Ishikawa (cell line): ENCODE measurements at regions not wholly inside any gene's neighbourhood (a gene's known extent, or its start where the extent isn't known, plus 50 kb on each side); places are given as distances from the start of the nearest gene placed in this dataset.

Experiments
- CEBPB ChIP-seq: IDR thresholded peaks from 2 replicates; pipeline ENCODE4 v1.6.1; 2012
- CREB1 ChIP-seq: IDR thresholded peaks from 2 replicates; pipeline ENCODE4 v1.6.1; 2012; ENCODE audit warnings: low read depth
- EGR1 ChIP-seq: IDR thresholded peaks from 2 replicates; pipeline ENCODE4 v1.6.1; 2012
- EP300 ChIP-seq: IDR thresholded peaks from 2 replicates; pipeline ENCODE4 v1.6.1; 2012; ENCODE audit warnings: borderline replicate concordance
- FOXM1 ChIP-seq: IDR thresholded peaks from 2 replicates; pipeline ENCODE4 v1.6.1; 2012; ENCODE audit warnings: low read depth, borderline replicate concordance
- MAX ChIP-seq: IDR thresholded peaks from 2 replicates; pipeline ENCODE4 v1.6.1; 2012
- NFIC ChIP-seq: IDR thresholded peaks from 2 replicates; pipeline ENCODE4 v1.6.1; 2012
- RAD21 ChIP-seq: IDR thresholded peaks from 2 replicates; pipeline ENCODE4 v1.6.1; 2012; ENCODE audit warnings: low read depth
- TAF1 ChIP-seq: IDR thresholded peaks from 2 replicates; pipeline ENCODE4 v1.6.1; 2012; ENCODE audit warnings: low read depth, mild to moderate bottlenecking
- TCF12 ChIP-seq: IDR thresholded peaks from 2 replicates; pipeline ENCODE4 v1.6.1; 2012; ENCODE audit warnings: low read depth
- TEAD4 ChIP-seq: IDR thresholded peaks from 2 replicates; pipeline ENCODE4 v1.6.1; 2012
- YY1 ChIP-seq: IDR thresholded peaks from 2 replicates; pipeline ENCODE4 v1.6.1; 2012; ENCODE audit warnings: low read depth
- ZBTB7A ChIP-seq: IDR thresholded peaks from 2 replicates; pipeline ENCODE4 v1.6.1; 2012; ENCODE audit warnings: low read depth
- TF ChIP-seq, protein P1 (sequence below): IDR thresholded peaks from 2 replicates; pipeline ENCODE4 v1.6.1; 2012; ENCODE audit warnings: low read depth, mild to moderate bottlenecking
- TF ChIP-seq, protein P2 (sequence below): IDR thresholded peaks from 2 replicates; pipeline ENCODE4 v1.6.1; 2012

DNA sequence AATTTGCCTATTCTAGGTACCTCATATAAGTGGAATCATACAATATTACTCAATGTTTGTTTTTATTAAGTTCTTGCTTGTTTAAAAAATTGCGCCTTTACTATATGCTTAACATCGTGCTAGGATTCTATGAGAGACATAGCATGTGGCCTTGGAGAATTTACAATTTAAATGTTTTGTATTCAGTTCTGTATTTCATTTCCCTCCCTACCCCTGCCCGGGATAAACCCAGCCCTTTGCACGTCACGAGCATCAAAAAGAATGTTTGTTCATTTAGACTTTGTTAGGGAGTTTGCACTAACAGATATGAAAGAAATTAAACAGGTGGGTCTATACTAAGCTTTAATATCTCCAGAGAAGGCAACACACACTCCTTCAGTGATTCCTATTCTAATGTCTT, 75.7 kb downstream of the C18orf54 start:
- no peak for TF ChIP-seq FOXM1
- TF ChIP-seq, protein P1, sequence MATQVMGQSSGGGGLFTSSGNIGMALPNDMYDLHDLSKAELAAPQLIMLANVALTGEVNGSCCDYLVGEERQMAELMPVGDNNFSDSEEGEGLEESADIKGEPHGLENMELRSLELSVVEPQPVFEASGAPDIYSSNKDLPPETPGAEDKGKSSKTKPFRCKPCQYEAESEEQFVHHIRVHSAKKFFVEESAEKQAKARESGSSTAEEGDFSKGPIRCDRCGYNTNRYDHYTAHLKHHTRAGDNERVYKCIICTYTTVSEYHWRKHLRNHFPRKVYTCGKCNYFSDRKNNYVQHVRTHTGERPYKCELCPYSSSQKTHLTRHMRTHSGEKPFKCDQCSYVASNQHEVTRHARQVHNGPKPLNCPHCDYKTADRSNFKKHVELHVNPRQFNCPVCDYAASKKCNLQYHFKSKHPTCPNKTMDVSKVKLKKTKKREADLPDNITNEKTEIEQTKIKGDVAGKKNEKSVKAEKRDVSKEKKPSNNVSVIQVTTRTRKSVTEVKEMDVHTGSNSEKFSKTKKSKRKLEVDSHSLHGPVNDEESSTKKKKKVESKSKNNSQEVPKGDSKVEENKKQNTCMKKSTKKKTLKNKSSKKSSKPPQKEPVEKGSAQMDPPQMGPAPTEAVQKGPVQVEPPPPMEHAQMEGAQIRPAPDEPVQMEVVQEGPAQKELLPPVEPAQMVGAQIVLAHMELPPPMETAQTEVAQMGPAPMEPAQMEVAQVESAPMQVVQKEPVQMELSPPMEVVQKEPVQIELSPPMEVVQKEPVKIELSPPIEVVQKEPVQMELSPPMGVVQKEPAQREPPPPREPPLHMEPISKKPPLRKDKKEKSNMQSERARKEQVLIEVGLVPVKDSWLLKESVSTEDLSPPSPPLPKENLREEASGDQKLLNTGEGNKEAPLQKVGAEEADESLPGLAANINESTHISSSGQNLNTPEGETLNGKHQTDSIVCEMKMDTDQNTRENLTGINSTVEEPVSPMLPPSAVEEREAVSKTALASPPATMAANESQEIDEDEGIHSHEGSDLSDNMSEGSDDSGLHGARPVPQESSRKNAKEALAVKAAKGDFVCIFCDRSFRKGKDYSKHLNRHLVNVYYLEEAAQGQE, result no peak
- TF ChIP-seq EGR1, result no peak
- no peak for TF ChIP-seq MAX
- TF ChIP-seq TEAD4, result no peak

DNA sequence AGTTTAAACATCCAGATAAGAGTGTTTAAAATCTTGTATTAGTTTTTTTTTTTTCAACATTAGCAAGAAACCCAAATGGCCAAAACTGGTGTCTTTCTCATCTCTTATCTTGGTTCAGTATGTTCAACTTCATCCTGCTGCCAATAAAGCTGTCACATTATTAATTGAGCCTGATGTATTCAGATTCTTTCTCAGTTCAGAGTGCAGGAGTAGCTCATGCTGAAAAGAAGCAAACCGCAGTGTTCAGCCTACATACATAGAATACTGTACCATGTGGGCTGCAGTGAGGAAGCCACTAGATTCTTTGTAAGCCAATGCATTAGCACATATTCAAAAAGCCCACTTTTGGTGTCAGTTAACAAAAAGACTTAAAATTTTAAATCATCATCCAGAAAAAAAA, 76.2 kb downstream of the C18orf54 start:
- TF ChIP-seq NFIC (no peak), YY1 (no peak), TAF1 (no peak), MAX (no peak), TCF12 (no peak), TEAD4 (no peak), FOXM1 (no peak), ZBTB7A (no peak), CREB1 (no peak), EGR1 (no peak), EP300 (no peak), RAD21 (no peak), CEBPB (no peak)
- TF ChIP-seq, protein P1, result no peak
- TF ChIP-seq, protein P2, sequence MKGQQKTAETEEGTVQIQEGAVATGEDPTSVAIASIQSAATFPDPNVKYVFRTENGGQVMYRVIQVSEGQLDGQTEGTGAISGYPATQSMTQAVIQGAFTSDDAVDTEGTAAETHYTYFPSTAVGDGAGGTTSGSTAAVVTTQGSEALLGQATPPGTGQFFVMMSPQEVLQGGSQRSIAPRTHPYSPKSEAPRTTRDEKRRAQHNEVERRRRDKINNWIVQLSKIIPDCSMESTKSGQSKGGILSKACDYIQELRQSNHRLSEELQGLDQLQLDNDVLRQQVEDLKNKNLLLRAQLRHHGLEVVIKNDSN, result no peak

DNA sequence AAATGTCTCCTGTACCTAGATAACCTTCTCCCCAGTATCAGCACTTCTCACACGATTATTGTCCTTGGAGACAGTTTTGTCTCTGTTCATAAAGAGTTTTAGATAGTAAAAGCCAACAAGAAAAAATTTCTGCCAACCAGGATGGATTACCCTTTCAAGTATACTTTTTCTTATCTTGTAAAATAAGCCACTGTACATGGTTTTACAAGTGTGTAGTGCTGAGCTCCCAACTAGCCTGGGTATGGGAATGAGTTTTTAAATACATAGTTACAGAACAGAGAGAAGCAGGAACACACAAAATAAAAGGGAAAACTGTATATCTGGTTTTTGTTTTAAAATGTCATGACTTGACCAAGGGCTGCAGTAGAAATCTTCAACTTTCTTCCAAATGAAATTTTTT, 76.7 kb downstream of the C18orf54 start:
- TF ChIP-seq MAX (no peak), EGR1 (no peak), FOXM1 (no peak), TAF1 (no peak), TCF12 (no peak), EP300 (no peak), NFIC (no peak), CEBPB (no peak), TEAD4 (no peak), CREB1 (no peak)
- TF ChIP-seq, protein P1, result no peak
- TF ChIP-seq, protein P2, result no peak

- TF ChIP-seq CEBPB (no peak), EP300 (no peak), YY1 (no peak), TCF12 (no peak), FOXM1 (no peak), EGR1 (no peak), ZBTB7A (no peak), MAX (no peak), TEAD4 (no peak), NFIC (no peak), TAF1 (no peak), CREB1 (no peak)
- TF ChIP-seq, protein P1, result no peak
These were observed 78.8 kb downstream of the C18orf54 start for GRCh38 chr18:54436501-54436900.
